ENCODE measurements at regions not wholly inside any gene's neighbourhood (a gene's known extent, or its start where the extent isn't known, plus 50 kb on each side); places are given as distances from the start of the nearest gene placed in this dataset.

- no peak for TF ChIP-seq CTCF (conservative IDR thresholded peaks at IDR 0.05; ENCODE audit: low read depth, low read length)
- H3K4me3 ChIP-seq (ENCODE audit: low read depth, low read length), result no peak overlapping the region
- DNase-seq (ENCODE audit: low read depth), result no peak
These were observed 898.2 kb upstream of the TYRP1 start for GRCh38 chr9:11794984-11795383.

GRCh38 chr9:11805969-11806368 is 887.2 kb upstream of the TYRP1 start:
- DNase-seq (ENCODE audit: low read depth), result no peak
- no peak overlapping the region for H3K4me3 ChIP-seq (ENCODE audit: low read depth, low read length)
- no peak for TF ChIP-seq CTCF (conservative IDR thresholded peaks at IDR 0.05; ENCODE audit: low read depth, low read length)

GRCh38 chr9:11821306-11821975 is 871.7 kb upstream of the TYRP1 start:
- TF ChIP-seq CTCF (conservative IDR thresholded peaks at IDR 0.05; ENCODE audit: low read depth, low read length), result no peak
- no peak overlapping the region for H3K4me3 ChIP-seq (ENCODE audit: low read depth, low read length)
- no peak for DNase-seq (ENCODE audit: low read depth)

- no peak for DNase-seq (ENCODE audit: low read depth)
These were observed 865.0 kb upstream of the TYRP1 start for GRCh38 chr9:11828201-11828600.

GRCh38 chr9:11833056-11833455 is 860.1 kb upstream of the TYRP1 start:
- no peak for TF ChIP-seq CTCF (conservative IDR thresholded peaks at IDR 0.05; ENCODE audit: low read depth, low read length)
- no peak overlapping the region for H3K4me3 ChIP-seq (ENCODE audit: low read depth, low read length)
- DNase-seq (ENCODE audit: low read depth), result no peak

More at GRCh38 chr9:11828201-11828600, 865.0 kb upstream of the TYRP1 start:
- TF ChIP-seq CTCF (conservative IDR thresholded peaks at IDR 0.05; ENCODE audit: low read depth, low read length), result no peak
- no peak overlapping the region for H3K4me3 ChIP-seq (ENCODE audit: low read depth, low read length)

- no peak for TF ChIP-seq CTCF (conservative IDR thresholded peaks at IDR 0.05; ENCODE audit: low read depth, low read length)
- DNase-seq (ENCODE audit: low read depth), result no peak
- no peak overlapping the region for H3K4me3 ChIP-seq (ENCODE audit: low read depth, low read length)
These were observed 824.4 kb upstream of the TYRP1 start for GRCh38 chr9:11868795-11869194.

GRCh38 chr9:11871852-11872251 is 821.3 kb upstream of the TYRP1 start:
- no peak for DNase-seq (ENCODE audit: low read depth)
- no peak overlapping the region for H3K4me3 ChIP-seq (ENCODE audit: low read depth, low read length)

More at GRCh38 chr9:11871852-11872251, 821.3 kb upstream of the TYRP1 start:
- TF ChIP-seq CTCF (conservative IDR thresholded peaks at IDR 0.05; ENCODE audit: low read depth, low read length), result no peak
